Hematopoietic multipotent progenitor cell treated with erythropoietin and hydrocortisone succinate and interleukin-3 and kit ligand, for 4 days (in vitro differentiated cells): ENCODE measurements at regions not wholly inside any gene's neighbourhood (a gene's known extent, or its start where the extent isn't known, plus 50 kb on each side); places are given as distances from the start of the nearest gene placed in this dataset.
"Not testable (repeated sequence)": the region's sequence is repeated elsewhere in the genome, so short reads cannot be mapped to it uniquely, and the experiment has no call there.

Experiments
- DNase-seq: peaks from one replicate; pipeline ENCODE4 v3.0.0-alpha.2; 2015

DNA sequence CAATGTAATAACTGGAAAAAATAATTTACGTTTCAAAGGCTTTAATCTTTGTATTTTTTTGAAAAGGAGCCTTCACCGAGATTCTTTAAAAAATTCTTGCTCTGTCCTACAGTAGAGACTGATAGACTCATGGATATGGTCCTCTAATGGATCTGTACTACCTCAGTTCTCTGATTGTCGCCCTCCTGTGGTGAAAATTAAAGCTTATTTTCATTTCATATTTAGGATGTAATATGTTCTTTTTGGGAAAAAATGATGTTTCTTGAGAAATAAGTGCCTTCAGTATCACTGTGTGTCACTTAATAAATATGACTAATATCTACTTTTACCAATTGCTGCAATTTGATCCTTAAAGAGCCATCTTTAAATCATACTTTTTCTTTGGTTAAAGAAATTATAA lies 4593.3 kb upstream of the OR11H1 start:
- DNase-seq, result peak; percentile 12

- no peak for DNase-seq
Measured at GRCh38 chr22:10961043-10961860, 4566.7 kb upstream of the OR11H1 start.

DNA sequence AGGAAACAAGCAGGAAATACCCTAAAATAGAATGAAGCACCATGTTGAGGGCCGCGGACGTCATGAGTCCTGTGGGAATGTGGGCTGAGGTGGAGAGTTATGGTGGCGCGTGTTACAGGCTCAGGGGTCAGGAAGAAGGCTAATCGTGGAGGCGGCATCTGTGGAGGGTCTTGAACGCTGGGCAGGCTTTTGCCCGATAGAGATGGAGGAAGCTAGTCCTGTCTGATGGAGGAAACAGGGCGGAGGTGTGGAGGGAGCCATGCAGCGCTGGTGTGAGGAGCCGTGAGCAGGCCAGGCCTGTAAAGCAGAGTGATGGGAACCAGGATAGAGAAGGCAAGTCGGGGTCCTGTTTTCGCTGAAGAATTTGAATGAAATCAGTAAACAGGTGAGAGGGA lies 4566.1 kb upstream of the OR11H1 start:
- not testable (repeated sequence) for DNase-seq
